ENCODE measurements at regions not wholly inside any gene's neighbourhood (a gene's known extent, or its start where the extent isn't known, plus 50 kb on each side); places are given as distances from the start of the nearest gene placed in this dataset.

DNA sequence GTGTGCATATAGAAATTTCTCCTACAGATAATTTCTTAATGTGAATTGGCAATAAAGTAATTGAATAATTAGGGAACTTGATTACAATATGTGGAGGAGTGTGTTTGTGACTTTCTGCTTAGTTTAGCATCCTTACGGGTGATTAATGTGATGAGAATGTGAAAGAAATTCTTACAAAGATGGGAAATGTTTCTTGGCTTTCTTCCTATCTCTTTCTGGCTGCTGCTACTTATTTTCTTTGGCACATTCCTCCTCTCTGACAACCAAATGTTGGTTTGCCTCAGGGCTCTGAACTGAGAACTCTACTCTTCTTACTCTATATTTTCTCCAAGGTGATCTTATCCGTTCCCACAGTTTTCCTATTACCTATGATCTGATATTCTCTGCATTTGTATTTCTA is 300.1 kb downstream of the TBC1D4 start:
- TF ChIP-seq CTCF (IDR thresholded peaks at IDR 0.05) (no peak), POLR2A (IDR thresholded peaks at IDR 0.05) (no peak)

All from ovary (tissue), 3 donors.